Neural cell (in vitro differentiated cells): ENCODE measurements at regions not wholly inside any gene's neighbourhood (a gene's known extent, or its start where the extent isn't known, plus 50 kb on each side); places are given as distances from the start of the nearest gene placed in this dataset.
"Not testable (repeated sequence)": the region's sequence is repeated elsewhere in the genome, so short reads cannot be mapped to it uniquely, and the experiment has no call there.

ENCODE experiments used
- H2AFZ ChIP-seq: fragments of 200-600, 300-800 bp; sonication (generic), shearing (Covaris generic); 2 replicates; pipeline ENCODE4 v1.6.0; 2014; ENCODE audit warnings: low read depth, mild to moderate bottlenecking, antibody characterized with exemption, low read length, moderate library complexity
- H3F3A ChIP-seq: fragments of 200-600 bp; shearing (Covaris generic); 2 replicates; pipeline ENCODE4 v1.6.1; 2016; ENCODE audit warnings: mild to moderate bottlenecking, moderate library complexity, mixed read lengths, antibody characterized with exemption, low read length; ENCODE audit not compliant: insufficient read depth, poor library complexity, severe bottlenecking
- H3K27ac ChIP-seq: fragments of 200-600, 300-800 bp; sonication (generic), shearing (Covaris generic); 2 replicates; pipeline ENCODE4 v1.5.1; 2014; ENCODE audit warnings: mild to moderate bottlenecking, low read length, moderate library complexity
- H3K27me3 ChIP-seq: fragments of 300-800, 200-600 bp; sonication (generic), shearing (Covaris generic); 2 replicates; pipeline ENCODE4 v1.6.0; 2014; ENCODE audit warnings: mild to moderate bottlenecking, low read depth, low read length, moderate library complexity; ENCODE audit not compliant: insufficient read depth
- H3K36me3 ChIP-seq: fragments of 300-800, 200-600 bp; sonication (generic), shearing (Covaris generic); 2 replicates; pipeline ENCODE4 v1.5.1; 2014; ENCODE audit warnings: mild to moderate bottlenecking, antibody characterized with exemption, low read length, moderate library complexity; ENCODE audit not compliant: insufficient read depth
- H3K4me2 ChIP-seq: fragments of 300-800, 200-600 bp; sonication (generic), shearing (Covaris generic); 2 replicates; pipeline ENCODE4 v1.6.0; 2014; ENCODE audit warnings: mild to moderate bottlenecking, low read length
- H3K4me3 ChIP-seq: fragments of 300-800, 200-600 bp; sonication (generic), shearing (Covaris generic); 2 replicates; pipeline ENCODE4 v1.5.1; 2014; ENCODE audit warnings: mild to moderate bottlenecking, low read length, moderate library complexity
- H3K79me2 ChIP-seq: fragments of 200-600 bp; shearing (Covaris generic); replicated peaks from 2 replicates; pipeline ENCODE4 v1.6.0; 2014; ENCODE audit warnings: mild to moderate bottlenecking, low read length, moderate library complexity; ENCODE audit not compliant: insufficient read depth
- H3K9ac ChIP-seq: fragments of 300-800, 200-600 bp; sonication (generic), shearing (Covaris generic); 2 replicates; pipeline ENCODE4 v1.6.1; 2016; ENCODE audit warnings: mild to moderate bottlenecking, low read length, mixed read lengths
- H3K9me2 ChIP-seq: fragments of 200-600 bp; shearing (Covaris generic); 2 replicates; pipeline ENCODE4 v1.6.1; 2016; ENCODE audit warnings: mild to moderate bottlenecking, low read length, mixed read lengths; ENCODE audit not compliant: insufficient read depth
- H3K9me3 ChIP-seq: fragments of 200-600, 300-800 bp; sonication (generic), shearing (Covaris generic); 2 replicates; pipeline ENCODE4 v1.6.1; 2016; ENCODE audit warnings: mild to moderate bottlenecking, mixed run types, low read length, moderate library complexity, mixed read lengths
- H4K20me1 ChIP-seq: fragments of 200-600 bp; shearing (Covaris generic); 2 replicates; pipeline ENCODE4 v1.6.1; 2016; ENCODE audit warnings: mild to moderate bottlenecking, mixed run types; ENCODE audit not compliant: insufficient read depth
- CTCF ChIP-seq: fragments of 450-650 bp; IDR thresholded peaks from 2 replicates; pipeline ENCODE4 v1.5.1; 2014; ENCODE audit warnings: antibody characterized with exemption, mild to moderate bottlenecking, moderate library complexity; ENCODE audit not compliant: poor library complexity, severe bottlenecking
- EP300 ChIP-seq: fragments of 450-650 bp; conservative IDR thresholded peaks from 2 replicates; pipeline ENCODE4 v1.6.1; 2014; ENCODE audit warnings: antibody characterized with exemption, mild to moderate bottlenecking, moderate library complexity; ENCODE audit not compliant: poor library complexity, severe bottlenecking
- EZH2 ChIP-seq: fragments of 200-600, 300-800 bp; shearing (Covaris generic), sonication (generic); IDR thresholded peaks from 2 replicates; pipeline ENCODE4 v1.6.1; 2014; ENCODE audit warnings: antibody characterized with exemption, low read length, borderline replicate concordance, mild to moderate bottlenecking; ENCODE audit not compliant: insufficient read depth, poor library complexity, severe bottlenecking
- MXI1 ChIP-seq: fragments of 450-650 bp; conservative IDR thresholded peaks from 2 replicates; pipeline ENCODE4 v1.6.1; 2014; ENCODE audit warnings: antibody characterized with exemption, mild to moderate bottlenecking; ENCODE audit not compliant: poor library complexity, severe bottlenecking
- POLR2AphosphoS5 ChIP-seq: IDR thresholded peaks from 2 replicates; pipeline ENCODE4 v1.6.1; 2012
- RAD21 ChIP-seq: fragments of 450-650 bp; conservative IDR thresholded peaks from 2 replicates; pipeline ENCODE4 v1.6.1; 2014; ENCODE audit warnings: antibody characterized with exemption, mild to moderate bottlenecking, moderate library complexity
- REST ChIP-seq: IDR thresholded peaks from 2 replicates; pipeline ENCODE4 v1.6.1; 2012; ENCODE audit warnings: borderline replicate concordance
- SMC3 ChIP-seq: fragments of 450-650 bp; conservative IDR thresholded peaks from 2 replicates; pipeline ENCODE4 v1.6.1; 2014; ENCODE audit warnings: antibody characterized with exemption, mild to moderate bottlenecking, moderate library complexity; ENCODE audit not compliant: poor library complexity
- TAF1 ChIP-seq: IDR thresholded peaks from 2 replicates; pipeline ENCODE4 v1.6.1; 2012; ENCODE audit warnings: low read depth

DNA sequence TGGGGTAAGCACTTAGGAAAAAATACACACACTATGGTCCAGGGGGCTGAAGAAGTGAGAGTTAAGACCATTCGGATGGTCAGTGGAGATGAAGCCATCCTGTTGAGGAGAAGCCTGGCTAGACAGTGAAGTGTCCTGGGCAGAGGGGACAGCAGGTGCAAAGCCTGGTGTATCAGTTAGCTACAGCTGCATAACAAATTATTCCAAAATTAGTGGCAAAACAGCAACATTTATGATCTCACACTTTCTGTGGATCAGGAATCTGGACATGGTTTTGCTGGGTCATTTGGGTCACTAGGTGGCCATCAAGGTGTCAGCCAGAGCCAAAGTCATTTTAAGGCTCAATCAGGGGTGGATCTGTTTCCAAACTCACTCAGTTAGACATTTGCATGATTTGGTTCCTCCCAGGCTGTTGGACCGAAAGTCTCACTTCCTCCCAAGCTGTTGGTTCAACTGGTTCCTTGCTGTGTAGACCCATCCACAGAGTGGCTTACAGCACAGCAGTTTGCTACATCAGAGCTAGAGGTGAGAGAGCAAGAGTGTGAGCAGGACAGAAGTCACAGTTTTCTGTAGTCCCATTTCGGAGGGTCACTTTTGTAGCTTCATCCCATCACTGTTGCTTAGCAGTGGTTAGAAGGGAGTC is 80.1 kb upstream of the ALX4 start:
- H3F3A ChIP-seq, result no peaks in the 10 kb centered on the region
- no peak overlapping the region for H3K9ac ChIP-seq
- no peak overlapping the region for H2AFZ ChIP-seq
- no peaks in the 10 kb centered on the region for H3K9me2 ChIP-seq
- peaks cover 4% of the 10 kb centered on the region for H3K9me3 ChIP-seq
- H3K79me2 ChIP-seq, result no peaks in the 10 kb centered on the region
- no peak overlapping the region for H3K27ac ChIP-seq
- no peaks in the 10 kb centered on the region for H4K20me1 ChIP-seq
- TF ChIP-seq TAF1 (no peak), CTCF (no peak), POLR2AphosphoS5 (no peak), EP300 (no peak)
- no peak overlapping the region for H3K4me2 ChIP-seq
- no peaks in the 10 kb centered on the region for H3K36me3 ChIP-seq
- no peaks in the 10 kb centered on the region for H3K27me3 ChIP-seq
- no peak overlapping the region for H3K4me3 ChIP-seq

DNA sequence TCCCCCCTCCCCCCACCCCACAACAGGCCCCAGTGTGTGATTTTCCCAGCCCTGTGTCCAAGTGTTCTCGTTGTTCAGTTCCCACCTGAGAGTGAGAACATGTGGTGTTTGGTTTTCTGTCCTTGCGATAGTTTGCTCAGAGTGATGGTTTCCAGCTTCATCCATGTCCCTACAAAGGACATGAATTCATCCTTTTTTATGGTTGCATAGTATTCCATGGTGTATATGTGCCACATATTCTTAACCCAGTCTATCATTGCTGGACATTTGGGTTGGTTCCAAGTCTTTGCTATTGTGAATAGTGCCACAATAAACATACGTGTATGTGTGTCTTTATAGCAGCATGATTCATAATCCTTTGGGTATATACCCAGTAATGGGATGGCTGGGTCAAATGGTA is 81.1 kb upstream of the ALX4 start:
- H3F3A ChIP-seq, H3K27ac ChIP-seq, H3K9me2 ChIP-seq, H2AFZ ChIP-seq, H3K4me2 ChIP-seq, H3K9me3 ChIP-seq, H3K9ac ChIP-seq, H3K79me2 ChIP-seq, H3K27me3 ChIP-seq, H3K4me3 ChIP-seq, H3K36me3 ChIP-seq, H4K20me1 ChIP-seq: not testable (repeated sequence)

- not testable (repeated sequence) for H3K4me3 ChIP-seq, H3K27me3 ChIP-seq, H3F3A ChIP-seq, H4K20me1 ChIP-seq, H3K9me2 ChIP-seq, H3K36me3 ChIP-seq, H2AFZ ChIP-seq, H3K27ac ChIP-seq, H3K79me2 ChIP-seq, H3K4me2 ChIP-seq, H3K9me3 ChIP-seq, H3K9ac ChIP-seq
Measured at GRCh38 chr11:44396746-44397145, 86.8 kb upstream of the ALX4 start.

GRCh38 chr11:44397586-44398178 is 87.7 kb upstream of the ALX4 start:
- H3K27me3 ChIP-seq, result no peaks in the 10 kb centered on the region
- H3K79me2 ChIP-seq, result no peaks in the 10 kb centered on the region
- H3K9me3 ChIP-seq, result no peaks in the 10 kb centered on the region
- no peak overlapping the region for H2AFZ ChIP-seq
- H4K20me1 ChIP-seq, result no peaks in the 10 kb centered on the region
- no peaks in the 10 kb centered on the region for H3K36me3 ChIP-seq
- TF ChIP-seq POLR2AphosphoS5 (no peak), SMC3 (no peak), EP300 (no peak), RAD21 (no peak), CTCF (no peak), MXI1 (no peak), TAF1 (no peak), REST (no peak), EZH2 (no peak)
- H3K27ac ChIP-seq, result no peak overlapping the region
- no peak overlapping the region for H3K9ac ChIP-seq
- H3K4me3 ChIP-seq, result no peak overlapping the region
- H3F3A ChIP-seq, result no peaks in the 10 kb centered on the region
- no peaks in the 10 kb centered on the region for H3K9me2 ChIP-seq
- H3K4me2 ChIP-seq, result no peak overlapping the region
